Colonic mucosa (tissue), 4 donors: ENCODE measurements at regions not wholly inside any gene's neighbourhood (a gene's known extent, or its start where the extent isn't known, plus 50 kb on each side); places are given as distances from the start of the nearest gene placed in this dataset.

Experiments used
- DNase-seq: peaks from one replicate; pipeline ENCODE4 v3.0.0-alpha.2; 2020
- H3K27ac ChIP-seq: fragments of 200-600 bp; one replicate; pipeline ENCODE4 v1.8.0; 2021
- H3K27me3 ChIP-seq: fragments of 200-600 bp; one replicate; pipeline ENCODE4 v1.8.0; 2021
- H3K36me3 ChIP-seq: fragments of 200-600 bp; one replicate; pipeline ENCODE4 v1.8.0; 2021
- H3K4me1 ChIP-seq: fragments of 200-600 bp; one replicate; pipeline ENCODE4 v1.8.0; 2021; ENCODE audit warnings: mild to moderate bottlenecking
- H3K4me3 ChIP-seq: fragments of 200-600 bp; one replicate; pipeline ENCODE4 v1.8.0; 2021
- H3K9ac ChIP-seq, 2 donors: one replicate each; pipeline ENCODE4 v1.7.0; 2013; ENCODE audit warnings: control low read depth in 2 of 2, low read depth in 2 of 2, low read length in 2 of 2
- H3K9me3 ChIP-seq: fragments of 200-600 bp; one replicate; pipeline ENCODE4 v1.8.0; 2021
- intact Hi-C: fragments of 100-400 bp; cut with DNase I; formaldehyde crosslinking; loops from one replicate; pipeline ENCODE4 v1.14.1; 2022
- TF ChIP-seq, protein P1 (sequence below): fragments of 200-600 bp; IDR thresholded peaks from one replicate; pipeline ENCODE4 v1.8.0; 2022; ENCODE audit warnings: antibody characterized with exemption, mild to moderate bottlenecking
- donor health status: healthy.
- donor health status: DM: no; HTN: no; CAD: no.
- donor health status: DM: no; HTN: no; CAD: no.

DNA sequence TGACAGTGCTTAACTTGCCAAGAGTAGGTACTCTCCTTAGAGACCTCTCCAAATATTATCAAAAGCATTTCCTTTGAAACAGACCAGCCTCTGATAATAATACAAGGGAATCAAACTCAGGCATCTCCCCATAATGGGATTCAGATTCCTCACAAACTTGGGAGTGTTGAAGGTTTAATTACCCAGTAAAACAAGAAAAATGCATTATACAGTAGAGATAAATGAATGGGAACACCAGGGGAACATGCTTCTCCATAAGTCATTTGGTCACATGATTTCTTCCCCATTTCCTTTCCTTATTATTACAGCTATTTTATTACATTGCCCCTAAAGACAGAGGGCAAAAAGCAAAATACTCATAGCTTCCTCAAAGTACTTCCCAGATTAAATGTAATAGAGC is 325.0 kb upstream of the CDIN1 start:
- H3K9me3 ChIP-seq: no peaks in the 10 kb centered on the region
- no peak for DNase-seq
- H3K27ac ChIP-seq: no peak overlapping the region
- intact Hi-C loops: no loop called here
- H3K36me3 ChIP-seq: no peaks in the 10 kb centered on the region
- H3K27me3 ChIP-seq: no peaks in the 10 kb centered on the region
- TF ChIP-seq, protein P1, sequence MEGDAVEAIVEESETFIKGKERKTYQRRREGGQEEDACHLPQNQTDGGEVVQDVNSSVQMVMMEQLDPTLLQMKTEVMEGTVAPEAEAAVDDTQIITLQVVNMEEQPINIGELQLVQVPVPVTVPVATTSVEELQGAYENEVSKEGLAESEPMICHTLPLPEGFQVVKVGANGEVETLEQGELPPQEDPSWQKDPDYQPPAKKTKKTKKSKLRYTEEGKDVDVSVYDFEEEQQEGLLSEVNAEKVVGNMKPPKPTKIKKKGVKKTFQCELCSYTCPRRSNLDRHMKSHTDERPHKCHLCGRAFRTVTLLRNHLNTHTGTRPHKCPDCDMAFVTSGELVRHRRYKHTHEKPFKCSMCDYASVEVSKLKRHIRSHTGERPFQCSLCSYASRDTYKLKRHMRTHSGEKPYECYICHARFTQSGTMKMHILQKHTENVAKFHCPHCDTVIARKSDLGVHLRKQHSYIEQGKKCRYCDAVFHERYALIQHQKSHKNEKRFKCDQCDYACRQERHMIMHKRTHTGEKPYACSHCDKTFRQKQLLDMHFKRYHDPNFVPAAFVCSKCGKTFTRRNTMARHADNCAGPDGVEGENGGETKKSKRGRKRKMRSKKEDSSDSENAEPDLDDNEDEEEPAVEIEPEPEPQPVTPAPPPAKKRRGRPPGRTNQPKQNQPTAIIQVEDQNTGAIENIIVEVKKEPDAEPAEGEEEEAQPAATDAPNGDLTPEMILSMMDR: no peak
- H3K9ac ChIP-seq: no peak overlapping the region
- no peaks in the 10 kb centered on the region for H3K4me1 ChIP-seq
- no peak overlapping the region for H3K4me3 ChIP-seq

DNA sequence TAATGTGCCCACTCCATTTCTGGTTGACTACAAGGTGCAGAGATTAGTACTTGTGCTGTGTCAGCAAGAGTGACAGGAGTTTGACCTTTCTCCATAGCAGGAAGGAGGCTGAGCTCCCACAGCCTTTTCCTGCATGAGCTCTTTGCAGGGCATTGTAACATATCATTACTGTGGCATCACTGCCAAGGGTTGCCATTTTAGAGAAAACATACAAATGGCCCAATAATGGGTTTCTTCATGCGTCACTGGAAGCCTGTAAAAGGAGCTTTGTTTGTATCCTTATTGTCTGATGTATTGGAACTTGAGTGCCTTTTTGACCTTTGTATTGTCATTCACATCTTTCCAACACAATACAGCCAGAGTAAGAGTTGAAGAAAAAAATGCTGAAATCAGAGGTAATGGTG is 323.0 kb upstream of the CDIN1 start:
- Histone ChIP-seq H3K9ac (no peak overlapping the region), H3K4me1 (no peaks in the 10 kb centered on the region), H3K9me3 (no peaks in the 10 kb centered on the region), H3K4me3 (no peak overlapping the region), H3K36me3 (no peaks in the 10 kb centered on the region), H3K27ac (no peak overlapping the region), H3K27me3 (no peaks in the 10 kb centered on the region)
- TF ChIP-seq, protein P1: no peak
- DNase-seq: no peak
- intact Hi-C loops: no loop called here

- H3K27ac ChIP-seq: no peak overlapping the region
- intact Hi-C loops: no loop called here
These were observed 315.8 kb upstream of the CDIN1 start for GRCh38 chr15:36263666-36264065.

GRCh38 chr15:36265422-36265821 is 314.0 kb upstream of the CDIN1 start:
- H3K27me3 ChIP-seq: no peaks in the 10 kb centered on the region
- no peak overlapping the region for H3K27ac ChIP-seq
- H3K9me3 ChIP-seq: no peaks in the 10 kb centered on the region
- H3K4me3 ChIP-seq: no peak overlapping the region
- no peak overlapping the region for H3K9ac ChIP-seq
- TF ChIP-seq, protein P1: no peak
- H3K4me1 ChIP-seq: no peaks in the 10 kb centered on the region
- no peaks in the 10 kb centered on the region for H3K36me3 ChIP-seq
- intact Hi-C loops: no loop called here
- DNase-seq: no peak

More at GRCh38 chr15:36263666-36264065, 315.8 kb upstream of the CDIN1 start:
- no peak overlapping the region for H3K9ac ChIP-seq
- H3K4me3 ChIP-seq: no peak overlapping the region
- no peaks in the 10 kb centered on the region for H3K9me3 ChIP-seq
- no peaks in the 10 kb centered on the region for H3K36me3 ChIP-seq
- DNase-seq: no peak
- no peaks in the 10 kb centered on the region for H3K27me3 ChIP-seq
- TF ChIP-seq, protein P1: no peak
- H3K4me1 ChIP-seq: no peaks in the 10 kb centered on the region

DNA sequence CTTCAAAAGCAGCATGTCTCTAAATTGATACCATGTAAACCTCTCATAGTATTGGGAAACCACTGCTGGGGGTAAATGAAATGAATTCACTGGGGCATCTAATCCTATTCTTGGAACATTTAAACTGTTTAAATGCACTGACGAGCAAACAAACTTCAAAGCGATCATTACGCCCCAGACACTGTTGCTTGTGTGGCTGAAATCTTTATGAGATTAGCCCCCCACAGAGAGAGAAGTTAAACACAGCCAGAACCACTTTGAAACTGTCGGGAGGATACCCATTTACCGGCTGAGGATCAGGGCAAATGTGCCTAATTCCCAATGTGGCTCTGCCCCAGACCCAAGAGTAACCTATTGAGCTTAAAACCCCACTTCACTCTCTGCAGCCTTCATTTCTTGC is 308.4 kb upstream of the CDIN1 start:
- no peaks in the 10 kb centered on the region for H3K9me3 ChIP-seq
- intact Hi-C loops: no loop called here
- DNase-seq: no peak

More for the DNA sequence above, 308.4 kb upstream of the CDIN1 start:
- Histone ChIP-seq H3K9ac (no peak overlapping the region), H3K27me3 (no peaks in the 10 kb centered on the region), H3K4me1 (no peaks in the 10 kb centered on the region), H3K36me3 (no peaks in the 10 kb centered on the region), H3K4me3 (no peak overlapping the region), H3K27ac (no peak overlapping the region)
- TF ChIP-seq, protein P1: no peak
